ENCODE measurements at regions not wholly inside any gene's neighbourhood (a gene's known extent, or its start where the extent isn't known, plus 50 kb on each side); places are given as distances from the start of the nearest gene placed in this dataset.
"Not testable (repeated sequence)": the region's sequence is repeated elsewhere in the genome, so short reads cannot be mapped to it uniquely, and the experiment has no call there.

DNA sequence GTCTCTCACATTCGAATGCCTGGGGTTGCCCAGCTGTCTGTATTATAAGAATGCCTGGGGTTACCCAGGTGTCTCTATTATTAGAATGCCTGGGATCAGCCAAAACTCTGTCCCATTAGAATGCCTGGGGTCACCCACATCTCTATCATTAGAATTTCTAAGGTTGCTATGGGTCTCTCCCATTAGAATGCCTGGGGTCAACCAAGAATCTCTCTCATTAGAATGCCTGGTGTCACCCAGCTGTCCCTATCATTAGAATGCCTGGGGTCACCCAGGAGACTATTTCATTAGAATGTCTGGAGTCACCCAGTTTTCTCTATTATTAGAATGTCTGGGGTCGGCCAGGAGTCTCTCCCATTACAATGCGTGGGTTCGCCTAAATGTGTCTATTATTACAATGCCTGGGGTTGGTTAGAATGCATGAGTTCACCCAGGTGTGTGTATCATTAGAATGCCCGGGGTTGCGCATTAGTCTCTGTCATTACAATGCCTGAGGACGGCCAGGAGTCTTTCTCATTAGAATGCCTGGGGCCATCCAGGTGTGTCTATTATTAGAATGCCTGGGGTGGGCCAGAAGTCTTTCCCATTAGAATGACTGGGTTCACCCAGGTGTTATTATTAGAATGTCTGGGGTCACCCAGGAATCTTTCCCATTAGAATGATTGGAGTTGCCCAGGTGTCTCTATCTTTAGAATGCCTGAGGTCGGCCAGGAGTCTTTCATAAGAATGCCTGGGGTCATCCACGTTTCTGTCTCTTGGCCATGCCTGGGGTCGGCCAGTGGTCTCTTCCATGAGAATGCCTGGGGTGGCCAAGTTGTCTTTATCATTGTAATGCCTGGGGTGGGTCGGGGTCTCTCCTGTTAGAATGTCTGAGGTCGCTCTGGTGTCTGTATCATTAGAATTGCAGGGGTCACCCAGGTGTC lies 59.6 kb downstream of the RNF187 start:
- no peak for DNase-seq

DNA sequence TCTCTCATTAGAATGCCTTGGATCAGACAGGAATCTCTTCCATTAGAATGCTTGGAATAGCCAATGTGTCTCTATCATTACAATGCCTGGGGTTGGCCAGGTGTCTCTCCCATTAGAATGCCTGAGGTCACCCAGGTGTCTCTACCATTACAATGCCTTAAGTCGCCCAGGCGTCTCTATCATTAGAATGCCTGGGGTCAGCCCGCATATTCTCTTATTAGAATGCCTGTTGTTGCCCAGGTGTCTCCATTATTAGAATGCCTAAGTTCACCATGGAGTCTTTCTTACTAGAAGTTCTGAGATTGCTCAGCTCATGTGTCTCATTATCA lies 60.2 kb downstream of the RNF187 start:
- DNase-seq, result no peak

DNA sequence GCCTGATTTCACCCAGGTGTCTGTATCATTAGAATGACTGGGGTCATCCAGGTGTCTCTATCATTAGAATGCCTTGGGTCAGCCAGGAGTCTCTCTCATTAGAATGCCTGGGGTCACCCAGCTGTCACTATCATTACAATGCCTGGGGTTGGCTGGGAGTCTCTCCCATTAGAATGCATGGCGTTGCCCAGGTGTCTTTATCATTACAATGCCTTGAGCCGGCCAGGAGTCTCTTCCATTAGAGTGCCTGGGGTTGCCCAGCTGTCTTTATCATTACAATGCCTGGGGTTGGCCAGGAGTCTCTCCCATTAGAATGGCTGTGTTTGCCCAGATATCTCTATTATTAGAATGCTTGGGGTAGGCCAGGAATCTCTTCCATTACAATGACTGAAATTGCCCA lies 61.6 kb downstream of the RNF187 start:
- no peak for DNase-seq

DNA sequence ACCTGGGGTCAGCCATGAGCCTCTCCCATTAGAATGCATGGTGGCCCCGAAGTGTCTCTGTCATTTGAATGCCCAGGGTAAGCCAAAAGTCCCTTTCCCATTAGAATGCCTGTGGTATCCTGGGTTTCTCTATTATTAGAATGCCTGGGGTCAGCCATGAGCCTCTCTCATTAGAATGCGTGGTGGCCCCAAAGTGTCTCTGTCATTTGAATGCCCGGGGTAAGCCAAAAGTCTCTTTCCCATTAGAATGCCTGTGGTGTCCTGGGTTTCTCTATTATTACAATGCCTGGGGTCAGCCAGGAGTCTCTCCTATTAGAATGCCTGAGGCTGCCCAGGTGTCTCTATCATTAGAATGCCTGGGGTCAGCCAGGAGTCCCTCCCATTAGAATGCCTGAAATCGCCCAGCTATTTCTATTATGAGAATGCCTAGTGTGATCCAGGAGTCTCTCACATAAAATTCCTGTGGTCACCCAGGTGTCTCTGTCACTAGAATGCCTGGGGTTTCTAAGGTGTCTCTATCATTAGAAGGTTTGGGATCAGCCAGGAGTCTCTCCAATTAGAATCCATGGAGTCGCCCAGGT lies 65.5 kb downstream of the RNF187 start:
- no peak for DNase-seq

DNA sequence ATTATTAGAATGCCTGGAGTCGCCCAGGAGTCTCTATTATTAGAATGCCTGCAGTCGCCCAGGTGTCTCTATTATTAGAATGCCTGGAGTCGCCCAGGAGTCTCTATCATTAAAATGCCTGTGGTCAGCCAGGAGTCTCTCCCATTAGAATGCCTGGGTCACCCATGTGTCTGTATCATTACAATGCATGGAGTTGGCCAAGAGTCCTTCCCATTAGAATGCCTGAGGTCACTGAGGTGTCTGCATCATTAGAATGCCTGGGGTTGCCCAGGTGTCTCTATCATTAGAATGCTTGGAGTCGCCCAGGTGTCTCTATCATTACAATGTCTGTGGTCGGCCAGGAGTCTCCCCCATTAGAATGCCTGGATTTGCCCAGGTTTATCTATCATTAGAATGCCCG lies 66.9 kb downstream of the RNF187 start:
- DNase-seq, result no peak

DNA sequence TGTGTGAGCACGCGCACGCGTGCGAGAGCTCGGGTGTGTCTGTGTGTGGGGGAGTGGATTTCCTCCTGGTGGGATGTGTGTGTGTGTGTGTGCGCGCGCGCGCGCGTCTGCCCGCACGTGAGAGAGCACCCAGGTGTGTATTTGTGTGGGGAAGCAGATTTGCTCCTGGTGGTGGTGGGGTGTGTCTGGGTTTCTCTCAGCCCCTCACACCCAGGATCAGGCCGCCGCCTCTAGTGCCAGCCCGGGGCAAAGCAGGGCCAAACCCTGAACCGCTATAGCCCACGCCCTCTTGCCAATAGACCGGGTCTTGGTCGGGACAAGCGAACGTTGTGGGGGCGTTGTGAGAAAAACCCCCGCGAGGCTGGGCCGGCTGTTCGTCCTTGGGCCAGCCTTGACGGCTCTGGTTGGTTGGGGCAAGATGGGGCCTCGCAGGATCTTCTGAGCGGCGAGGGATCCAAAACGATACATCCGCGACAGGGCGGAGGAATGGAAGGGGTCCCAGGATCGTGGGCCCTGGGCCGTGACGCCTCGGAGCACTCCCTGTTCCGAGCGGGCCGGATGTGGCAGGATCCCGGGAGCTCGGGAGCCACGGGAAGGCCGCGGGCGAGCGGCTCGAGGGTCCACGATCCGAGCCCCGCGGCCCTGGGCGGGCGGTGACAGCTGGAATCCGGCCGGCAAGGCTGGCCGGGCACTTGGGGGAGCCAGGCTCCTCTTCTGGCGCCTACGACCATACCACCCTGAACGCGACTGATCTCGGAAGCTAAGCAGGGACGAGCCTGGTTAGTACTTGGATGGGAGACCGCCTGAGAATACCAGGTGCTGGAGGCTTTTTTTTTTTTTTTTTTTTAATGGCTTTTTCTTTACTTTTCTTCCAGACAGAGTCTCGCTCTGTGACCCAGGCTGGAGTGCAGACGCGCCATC lies 68.2 kb downstream of the RNF187 start:
- DNase-seq, result peak in 1 of 3 donors; percentile 7

DNA sequence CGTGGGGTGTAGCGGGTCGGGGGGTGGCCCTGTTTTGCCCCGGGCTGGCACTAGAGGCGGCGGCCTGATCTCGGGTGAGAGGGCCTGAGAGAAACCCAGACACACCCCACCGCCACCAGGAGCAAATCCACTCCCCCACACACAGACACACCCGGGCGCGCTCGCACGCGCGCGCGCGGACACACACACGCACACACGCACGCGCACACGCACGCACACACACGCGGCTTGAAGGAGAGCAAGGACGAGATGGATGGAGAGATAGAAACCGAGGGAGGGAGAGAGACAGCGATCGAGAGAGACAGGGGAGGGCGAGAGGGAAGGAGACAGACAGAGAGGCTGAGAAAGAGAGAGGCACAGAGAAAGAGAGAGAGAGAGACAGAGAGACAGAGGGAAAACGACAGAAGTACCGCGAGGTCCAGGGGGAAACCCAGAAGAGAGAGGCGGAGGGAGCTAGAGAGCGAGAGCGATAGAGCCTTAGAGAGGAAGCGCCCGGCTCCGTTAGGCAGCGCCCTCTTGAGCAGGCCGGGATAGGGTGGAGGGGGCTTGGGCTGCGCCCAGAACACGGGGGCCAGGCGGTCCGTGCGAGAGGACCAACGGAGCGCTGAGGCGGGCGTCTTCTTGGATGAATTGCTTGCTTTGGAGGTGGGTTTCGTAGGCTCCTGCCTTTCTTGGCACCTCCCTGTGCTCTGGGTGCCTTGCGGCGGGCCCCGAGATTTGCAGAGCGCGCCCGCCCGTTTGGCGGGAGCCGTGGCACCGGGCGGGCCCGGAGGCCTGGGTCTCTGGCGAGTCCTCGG lies 69.7 kb downstream of the RNF187 start:
- not testable (repeated sequence) for DNase-seq
